BJ (cell line): ENCODE measurements at regions not wholly inside any gene's neighbourhood (a gene's known extent, or its start where the extent isn't known, plus 50 kb on each side); places are given as distances from the start of the nearest gene placed in this dataset.

Experiments
- CTCF ChIA-PET: fragments of 350-600 bp; formaldehyde crosslinking; extraction: SDS; loops from one replicate; lab custom pipeline; 2021; ENCODE audit warnings: antibody characterized with exemption, inconsistent platforms; lab: Yijun Ruan, JAX
- POLR2A ChIA-PET: fragments of 300-600 bp; sonication (Branson Sonifier 250); formaldehyde crosslinking; extraction: SDS; loops from one replicate; lab custom pipeline; 2021; ENCODE audit warnings: antibody characterized with exemption; lab: Charles Lee
- DNase-seq: peaks from one replicate; pipeline ENCODE4 v3.0.0-alpha.2; 2011; ENCODE audit warnings: low read depth
- H3K27me3 ChIP-seq: 2 replicates; pipeline ENCODE4 v1.6.0; 2011; ENCODE audit warnings: low read length; ENCODE audit not compliant: control insufficient read depth, insufficient read depth
- H3K36me3 ChIP-seq: 2 replicates; pipeline ENCODE4 v1.5.1; 2011; ENCODE audit warnings: low read length; ENCODE audit not compliant: control insufficient read depth, insufficient read depth
- H3K4me3 ChIP-seq: 2 replicates; pipeline ENCODE4 v1.5.1; 2011; ENCODE audit warnings: low read depth, mild to moderate bottlenecking, control low read depth, low read length
- TF ChIP-seq, protein P1 (sequence below): IDR thresholded peaks from 2 replicates; pipeline ENCODE4 v1.5.1; 2011; ENCODE audit warnings: low read depth, mild to moderate bottlenecking, control low read depth, inconsistent platforms, low read length, moderate library complexity; ENCODE audit not compliant: insufficient read depth

DNA sequence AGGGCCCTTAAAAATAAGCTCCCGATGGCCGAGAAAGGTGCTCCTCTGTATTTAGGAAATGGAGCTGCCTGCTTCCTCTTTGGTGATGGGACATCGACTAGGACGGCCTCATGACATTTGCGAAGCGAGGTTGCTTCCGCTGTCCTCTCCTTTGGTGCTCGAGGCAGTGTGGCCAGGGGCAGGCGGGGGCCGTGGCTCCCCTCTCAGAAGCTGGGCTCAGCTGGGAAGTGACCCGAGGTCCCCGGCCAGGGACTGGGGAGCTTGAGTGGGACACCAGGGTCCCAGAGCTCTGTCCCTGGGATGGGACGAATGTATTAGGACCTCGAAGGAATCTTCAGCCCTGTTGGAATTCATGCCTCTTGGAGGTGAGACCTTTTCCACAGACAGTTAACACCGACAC is 151.1 kb downstream of the CTTN start:
- Histone ChIP-seq H3K36me3 (no peaks in the 10 kb centered on the region), H3K4me3 (no peak overlapping the region), H3K27me3 (no peaks in the 10 kb centered on the region)
- DNase-seq: no peak
- ChIA-PET CTCF (no interaction called here), POLR2A (no interaction called here)
- TF ChIP-seq, protein P1, sequence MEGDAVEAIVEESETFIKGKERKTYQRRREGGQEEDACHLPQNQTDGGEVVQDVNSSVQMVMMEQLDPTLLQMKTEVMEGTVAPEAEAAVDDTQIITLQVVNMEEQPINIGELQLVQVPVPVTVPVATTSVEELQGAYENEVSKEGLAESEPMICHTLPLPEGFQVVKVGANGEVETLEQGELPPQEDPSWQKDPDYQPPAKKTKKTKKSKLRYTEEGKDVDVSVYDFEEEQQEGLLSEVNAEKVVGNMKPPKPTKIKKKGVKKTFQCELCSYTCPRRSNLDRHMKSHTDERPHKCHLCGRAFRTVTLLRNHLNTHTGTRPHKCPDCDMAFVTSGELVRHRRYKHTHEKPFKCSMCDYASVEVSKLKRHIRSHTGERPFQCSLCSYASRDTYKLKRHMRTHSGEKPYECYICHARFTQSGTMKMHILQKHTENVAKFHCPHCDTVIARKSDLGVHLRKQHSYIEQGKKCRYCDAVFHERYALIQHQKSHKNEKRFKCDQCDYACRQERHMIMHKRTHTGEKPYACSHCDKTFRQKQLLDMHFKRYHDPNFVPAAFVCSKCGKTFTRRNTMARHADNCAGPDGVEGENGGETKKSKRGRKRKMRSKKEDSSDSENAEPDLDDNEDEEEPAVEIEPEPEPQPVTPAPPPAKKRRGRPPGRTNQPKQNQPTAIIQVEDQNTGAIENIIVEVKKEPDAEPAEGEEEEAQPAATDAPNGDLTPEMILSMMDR: no peak

DNA sequence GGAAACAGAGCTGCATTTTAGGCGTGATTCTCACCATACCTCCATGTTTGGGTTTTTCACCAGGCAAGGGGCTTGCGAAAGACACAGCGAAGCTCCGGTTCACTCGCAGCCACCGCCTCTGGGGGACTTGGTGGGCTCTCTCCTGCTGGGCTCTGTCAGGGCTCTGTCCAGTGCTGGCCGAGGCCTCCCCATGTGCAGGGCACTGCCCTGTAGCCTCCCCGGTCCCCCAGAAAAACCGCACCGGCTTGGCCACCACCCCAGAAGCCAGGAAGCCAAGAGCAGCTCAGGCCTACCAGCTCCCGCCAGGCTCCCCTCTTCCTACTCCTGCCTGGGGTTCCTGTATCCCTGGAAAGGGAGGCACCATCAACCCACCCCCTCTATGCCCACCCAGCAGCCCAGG is 151.5 kb downstream of the CTTN start:
- ChIA-PET POLR2A (no interaction called here), CTCF (no interaction called here)
- no peak overlapping the region for H3K4me3 ChIP-seq
- no peaks in the 10 kb centered on the region for H3K27me3 ChIP-seq
- no peak for DNase-seq
- TF ChIP-seq, protein P1: no peak
- no peaks in the 10 kb centered on the region for H3K36me3 ChIP-seq

DNA sequence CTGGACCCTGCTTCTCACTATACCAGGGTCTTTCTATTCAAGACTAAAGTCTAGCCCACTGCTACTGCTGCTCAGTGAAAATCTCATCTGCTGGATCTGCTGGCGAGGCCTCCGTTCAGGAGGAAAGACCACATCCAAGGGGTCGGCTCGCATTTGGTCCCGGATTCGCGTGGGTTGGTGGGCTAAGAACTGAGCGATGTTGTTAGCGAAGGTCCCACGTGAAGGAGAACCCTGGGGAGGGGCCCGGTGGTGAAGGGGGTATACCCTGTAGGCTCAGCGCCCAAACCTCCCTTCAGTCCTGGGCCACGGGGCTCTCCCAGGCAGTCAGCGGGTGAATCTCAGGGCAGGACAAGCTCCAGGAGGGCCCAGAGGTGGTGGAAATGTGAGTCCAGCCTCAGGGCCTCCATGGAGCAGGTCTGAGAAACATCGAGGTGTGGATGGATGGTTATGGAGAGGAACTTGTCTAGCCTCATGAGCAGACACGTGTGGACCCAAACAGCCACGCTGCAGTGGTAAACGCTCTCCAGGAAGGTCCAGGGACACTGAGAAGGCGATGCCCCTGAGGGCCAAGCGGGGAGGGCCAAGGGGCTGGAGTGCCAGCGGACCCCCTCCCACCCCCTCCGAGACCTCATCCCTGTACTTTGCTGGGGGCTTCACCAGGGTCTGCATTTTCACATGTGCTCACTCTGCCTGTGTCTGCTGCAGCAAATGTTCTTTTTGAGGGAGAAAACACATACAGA is 152.3 kb downstream of the CTTN start:
- POLR2A ChIA-PET: no interaction called here
- Histone ChIP-seq H3K4me3 (no peak overlapping the region), H3K36me3 (no peaks in the 10 kb centered on the region), H3K27me3 (no peaks in the 10 kb centered on the region)
- no peak for DNase-seq
- TF ChIP-seq, protein P1: no peak
- CTCF ChIA-PET: no interaction called here

DNA sequence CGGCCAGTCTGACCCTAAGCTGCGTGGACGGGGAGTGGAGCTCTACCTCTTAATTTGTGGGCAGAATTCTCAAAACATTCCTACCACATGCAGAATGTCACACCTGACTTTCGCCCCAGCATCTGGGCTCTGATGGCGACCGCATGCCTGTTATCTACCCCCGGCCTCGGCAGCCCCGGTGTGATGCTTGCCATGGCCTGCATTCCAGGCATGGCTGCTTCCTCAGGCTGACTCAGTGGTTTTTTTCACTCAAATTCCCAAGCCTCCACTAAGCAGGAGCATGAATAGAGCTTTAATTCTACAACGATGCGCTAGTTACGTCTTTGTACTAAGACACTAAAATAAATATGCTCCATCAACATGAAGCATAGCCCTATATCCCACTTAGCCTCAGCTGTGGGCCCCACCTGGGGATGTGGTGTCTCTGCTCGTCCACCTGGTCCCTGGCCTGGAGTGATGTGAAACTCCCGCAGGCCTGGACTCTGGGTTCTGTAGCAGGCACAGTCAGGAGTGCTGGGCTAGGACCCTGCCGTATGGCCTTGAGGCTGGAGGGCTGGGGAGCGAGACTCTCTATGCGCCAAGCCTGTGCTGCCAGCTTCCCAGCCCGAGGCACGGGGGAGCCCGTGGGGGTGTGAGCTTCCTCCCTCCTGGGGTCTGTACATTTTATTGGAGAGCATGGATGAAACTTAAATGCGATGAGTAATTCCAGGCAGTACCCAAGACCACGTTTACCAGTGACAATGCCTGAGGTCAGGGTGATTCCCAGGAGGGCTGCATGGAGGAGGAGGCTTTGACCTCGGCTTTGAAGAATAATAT is 153.2 kb downstream of the CTTN start:
- CTCF ChIA-PET: no interaction called here
- Histone ChIP-seq H3K4me3 (no peak overlapping the region), H3K36me3 (no peaks in the 10 kb centered on the region), H3K27me3 (no peaks in the 10 kb centered on the region)
- POLR2A ChIA-PET: no interaction called here
- DNase-seq: no peak
- TF ChIP-seq, protein P1: no peak
